Suprapubic skin (tissue), 3 donors: ENCODE measurements at regions not wholly inside any gene's neighbourhood (a gene's known extent, or its start where the extent isn't known, plus 50 kb on each side); places are given as distances from the start of the nearest gene placed in this dataset.

Experiments
- CTCF ChIP-seq, 2 donors: fragments of 200-600 bp in 1 of 2; fragments of 450-650 bp in 1 of 2; sonication (generic) in 1 of 2; IDR thresholded peaks; one replicate each; pipeline ENCODE4 v1.5.1; 2016 to 2019; ENCODE audit warnings: antibody characterized with exemption in 2 of 2, mild to moderate bottlenecking in 1 of 2, moderate library complexity in 1 of 2
- EP300 ChIP-seq: sonication (generic); formaldehyde crosslinking; IDR thresholded peaks from one replicate; pipeline ENCODE4 v1.6.1; 2017; ENCODE audit warnings: antibody characterized with exemption
- POLR2A ChIP-seq, 2 donors: fragments of 450-650 bp; IDR thresholded peaks; one replicate each; pipeline ENCODE4 v1.6.1; 2017; ENCODE audit warnings: antibody characterized with exemption in 2 of 2, mild to moderate bottlenecking in 2 of 2, moderate library complexity in 2 of 2

GRCh38 chr1:239239529-239239928 lies 146.8 kb upstream of the CHRM3 start:
- TF ChIP-seq CTCF (IDR thresholded peaks at IDR 0.05) (no peak), EP300 (no peak), POLR2A (IDR thresholded peaks at IDR 0.05) (no peak)
